HG02943 (cell line): ENCODE measurements at regions not wholly inside any gene's neighbourhood (a gene's known extent, or its start where the extent isn't known, plus 50 kb on each side); places are given as distances from the start of the nearest gene placed in this dataset.
A peak's percentile ranks its signal among the peaks of the same experiment; 100 is the strongest.

Experiments used
- ATAC-seq: cut with Tn5 transposase; IDR thresholded peaks from one replicate; pipeline ENCODE4 v1.9.1; 2021; ENCODE audit warnings: mild to moderate bottlenecking, low read depth, moderate library complexity; ENCODE audit not compliant: unreplicated experiment

DNA sequence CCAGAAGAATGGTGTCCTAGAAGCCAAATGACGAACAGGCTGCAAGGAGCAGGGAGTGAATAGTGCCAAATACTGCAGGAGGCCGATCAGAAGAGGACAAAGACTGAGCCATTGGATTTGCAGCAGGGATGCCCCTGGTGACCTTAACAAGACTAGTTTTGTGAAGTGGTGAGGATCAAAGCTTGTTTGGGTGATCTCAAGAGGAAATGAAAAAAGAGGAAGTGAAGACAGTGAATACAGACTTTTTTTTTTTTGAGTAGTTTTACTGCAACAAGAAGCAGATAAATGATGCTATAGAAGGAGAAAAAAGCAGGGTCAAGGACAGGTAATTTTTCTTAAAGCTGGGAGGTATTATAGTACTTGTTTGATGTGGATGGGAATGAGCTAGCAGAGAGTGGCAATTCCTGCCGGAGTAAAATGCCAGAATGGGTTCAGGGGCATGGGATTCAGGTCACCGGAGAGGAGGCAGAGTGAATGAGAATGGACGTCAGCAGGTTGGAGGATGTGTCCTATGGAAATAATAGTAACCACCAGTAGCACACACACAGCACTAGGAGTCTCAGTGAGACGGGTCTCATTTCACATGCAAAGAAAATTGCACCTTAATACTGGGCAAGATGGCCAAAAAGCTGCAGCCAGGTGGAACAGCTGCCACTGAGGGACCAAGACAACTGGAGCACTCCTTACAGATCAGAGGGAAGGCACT lies 345.8 kb upstream of the CCDC196 start:
- ATAC-seq, result peak; percentile 67

DNA sequence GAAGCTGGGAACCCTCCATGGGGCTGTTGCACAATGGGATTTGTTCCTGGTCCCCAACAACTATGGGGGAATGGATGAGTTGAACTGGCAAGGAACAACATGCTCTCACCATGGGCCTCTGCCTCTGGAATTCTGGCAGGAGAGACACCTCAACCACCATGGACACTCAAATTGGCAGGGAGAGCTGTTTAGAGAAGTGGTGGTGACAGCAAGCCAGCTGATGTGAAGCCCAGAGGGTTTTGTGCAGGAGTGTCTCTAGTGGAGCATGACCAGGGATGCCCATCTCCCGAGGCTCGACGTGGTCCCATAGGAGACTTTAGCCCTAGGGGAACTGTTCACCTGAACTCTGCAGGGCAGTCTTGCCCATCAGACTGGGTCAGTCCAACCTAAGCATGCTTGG lies 345.2 kb upstream of the CCDC196 start:
- no peak for ATAC-seq

DNA sequence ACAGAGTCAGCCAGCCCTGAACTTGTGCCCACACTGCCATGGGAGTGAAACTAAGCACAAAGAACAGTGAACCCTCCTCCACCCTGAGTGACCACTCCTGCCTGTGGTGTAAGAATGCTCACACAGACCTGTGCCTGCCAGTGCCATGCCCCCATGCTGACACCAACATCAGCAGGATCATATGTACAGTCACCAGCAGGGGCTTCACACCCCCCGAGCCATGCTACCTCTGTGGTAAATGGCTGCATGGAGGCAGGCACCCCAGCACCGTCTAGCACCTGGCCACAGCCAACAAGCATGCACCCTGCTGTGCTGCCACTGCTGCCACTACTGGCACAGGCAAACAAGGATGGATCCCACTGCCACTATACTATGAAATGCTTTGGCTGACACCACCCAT lies 344.4 kb upstream of the CCDC196 start:
- ATAC-seq, result no peak

DNA sequence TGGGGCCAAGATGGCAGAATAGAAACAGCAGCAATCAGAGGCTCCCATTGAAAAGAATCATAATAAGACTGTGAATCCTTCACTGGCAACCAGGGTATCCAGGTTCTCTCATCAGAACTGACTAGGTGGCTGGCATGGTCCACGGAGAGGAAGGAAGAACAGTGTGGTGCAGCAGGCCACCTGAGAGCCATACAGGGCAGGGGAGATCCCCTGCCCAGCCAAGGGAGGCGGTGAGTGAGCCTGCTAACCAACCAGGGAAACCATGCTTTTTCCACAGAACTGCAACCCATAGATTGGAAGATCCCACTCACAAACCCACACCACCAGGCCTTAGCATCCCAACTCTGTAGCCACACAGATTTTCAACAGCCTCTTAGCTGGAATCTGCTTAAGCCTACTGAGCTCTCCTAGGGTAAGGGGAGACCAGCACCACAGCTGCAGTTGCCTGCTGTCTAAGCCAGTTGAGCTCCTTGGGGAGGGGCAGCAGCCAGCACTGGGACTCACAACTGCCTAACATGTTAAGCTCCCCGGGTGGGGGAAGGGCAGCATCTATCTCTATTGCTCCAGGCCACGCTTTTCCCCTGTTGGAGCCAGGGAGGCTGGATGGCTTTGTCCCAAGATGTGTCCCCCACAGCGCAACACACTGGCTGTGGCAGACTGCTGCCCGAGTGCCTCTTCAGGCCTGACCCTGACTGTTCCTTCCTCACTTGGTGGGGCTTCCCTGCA lies 342.6 kb upstream of the CCDC196 start:
- no peak for ATAC-seq

DNA sequence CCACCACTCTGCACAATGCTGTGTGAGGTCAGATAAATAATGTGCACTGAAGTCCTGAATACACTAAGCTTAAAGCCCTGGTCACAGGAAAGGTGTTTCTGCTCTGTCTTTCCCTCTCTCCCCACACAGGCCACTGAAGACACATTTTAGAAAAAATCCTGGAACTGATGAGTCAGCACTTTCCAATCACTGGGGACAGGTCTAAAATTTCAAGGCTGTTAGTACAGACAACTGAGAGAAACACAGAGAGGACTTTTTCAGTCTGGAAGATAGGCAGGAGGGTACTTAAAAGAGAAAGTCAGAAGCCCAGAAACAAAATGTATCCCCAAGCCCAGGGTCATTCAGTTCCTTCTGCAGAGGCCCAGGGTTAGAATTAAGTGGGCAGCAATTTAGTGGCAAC lies 333.9 kb upstream of the CCDC196 start:
- ATAC-seq, result no peak

DNA sequence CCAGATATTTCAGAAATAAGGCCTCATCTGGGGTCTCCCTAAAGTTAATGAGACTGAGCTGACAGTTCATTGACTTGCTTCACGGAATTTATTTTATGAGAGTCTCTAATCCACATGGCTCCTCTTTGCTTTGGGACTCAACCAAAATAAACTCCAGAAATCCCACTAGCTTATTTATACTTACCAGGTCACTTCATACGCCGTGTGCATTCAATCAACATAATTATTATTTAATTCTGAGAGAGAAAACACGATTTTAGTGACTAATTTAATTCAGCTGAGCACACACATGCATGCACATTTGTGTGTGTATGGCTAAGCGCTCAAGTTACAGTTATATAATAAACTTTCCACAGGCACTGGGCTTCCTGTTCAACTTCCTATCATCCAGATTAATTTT lies 333.4 kb upstream of the CCDC196 start:
- no peak for ATAC-seq

DNA sequence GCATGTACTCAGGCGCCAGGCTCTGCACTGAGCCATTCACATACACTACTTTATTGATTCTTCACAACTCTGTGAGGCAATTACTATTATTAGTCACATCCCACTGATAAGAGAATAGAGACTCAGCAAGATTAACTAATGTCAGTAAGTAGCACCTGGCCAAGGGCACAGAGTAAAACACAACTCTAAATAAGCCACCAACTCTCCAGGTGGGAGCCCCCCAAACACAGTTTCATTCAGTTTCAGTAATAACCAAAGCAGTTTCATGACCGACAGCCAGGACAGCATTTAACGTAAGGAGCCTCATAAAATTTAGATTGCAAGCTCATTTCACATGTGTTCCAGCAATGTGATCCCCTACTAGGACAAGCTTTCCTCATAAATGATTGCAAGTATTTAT lies 323.1 kb upstream of the CCDC196 start:
- no peak for ATAC-seq

DNA sequence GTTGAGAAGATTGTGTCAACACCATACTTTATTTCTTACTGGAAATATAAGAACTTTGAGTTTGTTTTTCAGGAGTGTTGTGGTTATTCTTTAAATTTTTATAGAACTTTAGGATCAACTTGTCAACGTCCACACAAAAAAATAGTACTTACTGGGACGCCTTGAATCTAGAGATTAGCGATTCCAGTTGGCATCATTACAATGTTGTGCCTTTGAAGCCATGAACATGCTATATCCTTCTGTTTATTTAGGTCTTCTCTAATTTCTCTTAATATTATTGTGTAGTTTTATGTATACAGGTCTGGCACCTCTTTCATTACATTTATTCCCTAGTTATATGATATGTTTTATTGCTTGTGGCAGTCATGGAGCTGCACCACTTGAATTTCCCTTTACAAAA lies 320.8 kb upstream of the CCDC196 start:
- ATAC-seq, result no peak

DNA sequence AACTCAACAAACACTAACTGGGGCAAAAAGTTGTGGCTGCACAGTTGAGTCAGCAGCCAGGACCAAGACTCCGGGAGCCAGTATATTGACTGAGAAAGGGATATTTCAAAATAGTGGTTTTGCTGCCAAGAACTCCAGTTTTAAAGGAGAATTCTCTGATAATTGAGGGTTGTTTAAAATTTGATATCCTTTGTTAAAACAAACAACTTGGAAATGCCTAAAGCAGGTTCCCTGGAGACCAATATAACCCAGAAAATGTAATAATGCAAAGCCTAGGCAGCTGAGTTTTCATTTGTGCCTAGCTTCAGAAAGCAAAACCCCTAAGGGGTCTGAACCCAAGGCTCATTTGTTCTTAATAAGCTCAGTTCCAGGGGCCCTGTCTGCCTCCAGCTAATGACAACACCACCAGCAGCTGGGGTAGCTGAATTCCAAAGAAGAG lies 311.7 kb upstream of the CCDC196 start:
- no peak for ATAC-seq

DNA sequence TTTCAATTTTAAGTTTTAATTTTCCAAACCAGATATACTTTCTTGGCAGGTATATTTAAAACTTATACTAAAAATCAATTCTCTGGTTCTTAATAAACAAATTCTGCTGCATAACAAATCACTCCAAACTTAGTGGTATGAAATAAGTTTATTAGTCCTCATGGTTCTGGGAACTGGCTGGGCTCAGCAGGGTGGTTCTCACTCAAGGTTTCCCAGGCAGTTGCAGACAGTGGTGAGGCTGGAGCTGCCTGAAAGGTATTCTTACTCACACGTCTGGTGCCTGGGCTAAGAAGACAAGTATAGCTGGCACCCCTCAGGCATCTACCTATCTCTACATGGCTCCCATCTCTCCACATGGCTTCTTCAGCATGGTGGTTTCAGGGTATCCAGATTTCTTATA lies 308.2 kb upstream of the CCDC196 start:
- no peak for ATAC-seq

DNA sequence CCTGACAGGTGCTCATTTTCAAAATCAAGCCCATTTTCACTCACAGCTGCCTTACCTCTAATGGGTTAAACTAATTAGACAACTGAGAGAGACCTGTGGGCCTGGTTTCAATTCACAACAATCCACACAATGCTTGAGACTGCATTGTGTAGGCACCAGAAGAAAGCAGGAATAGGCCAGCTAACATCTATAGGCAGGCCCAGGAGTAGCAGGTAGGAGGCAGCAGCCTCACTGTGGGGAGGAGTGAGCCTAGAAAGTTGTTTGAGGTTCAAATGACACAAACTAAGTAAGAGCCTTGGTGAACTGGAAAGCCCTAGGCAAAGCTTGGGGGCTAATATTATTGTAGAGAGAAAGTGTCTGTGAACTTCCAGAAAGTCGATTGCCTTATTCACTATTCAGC lies 289.5 kb upstream of the CCDC196 start:
- no peak for ATAC-seq

DNA sequence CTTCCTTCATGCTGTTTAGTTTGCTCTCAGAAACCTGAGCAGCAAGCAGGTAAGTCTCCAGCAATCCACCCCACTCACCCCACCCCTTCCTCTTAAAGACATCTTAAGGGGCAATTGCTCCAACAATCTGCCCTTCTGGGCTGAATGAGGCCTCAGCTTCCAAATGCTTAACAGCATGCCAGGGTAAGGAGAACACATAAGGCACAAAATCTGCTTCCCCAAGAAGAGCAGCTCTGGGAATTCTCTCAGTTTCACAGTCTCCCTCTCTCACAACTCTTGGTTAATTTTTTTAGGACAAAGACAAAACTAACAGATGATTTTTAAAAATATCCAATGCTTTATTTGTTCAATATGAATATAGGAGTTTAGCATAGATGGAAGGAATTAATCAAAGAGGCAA lies 288.9 kb upstream of the CCDC196 start:
- no peak for ATAC-seq

DNA sequence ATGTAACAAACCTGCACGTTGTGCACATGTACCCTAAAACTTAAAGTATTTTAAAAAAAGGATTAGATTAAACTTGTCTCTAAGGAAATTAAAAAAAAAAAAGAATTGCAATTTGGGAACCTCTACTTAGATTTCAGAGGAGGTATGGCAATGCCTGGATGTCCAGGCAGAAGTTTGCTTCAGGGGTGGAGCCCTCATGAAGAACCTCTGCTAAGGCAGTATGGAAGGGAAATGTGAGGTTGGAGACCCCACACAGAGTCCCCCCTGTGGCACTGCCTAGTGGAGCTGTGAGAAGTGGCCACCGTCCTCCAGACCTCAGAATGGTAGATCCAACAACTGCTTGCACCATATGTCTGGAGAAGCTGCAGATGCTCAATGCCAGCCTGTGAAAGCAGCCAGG lies 279.6 kb upstream of the CCDC196 start:
- no peak for ATAC-seq

DNA sequence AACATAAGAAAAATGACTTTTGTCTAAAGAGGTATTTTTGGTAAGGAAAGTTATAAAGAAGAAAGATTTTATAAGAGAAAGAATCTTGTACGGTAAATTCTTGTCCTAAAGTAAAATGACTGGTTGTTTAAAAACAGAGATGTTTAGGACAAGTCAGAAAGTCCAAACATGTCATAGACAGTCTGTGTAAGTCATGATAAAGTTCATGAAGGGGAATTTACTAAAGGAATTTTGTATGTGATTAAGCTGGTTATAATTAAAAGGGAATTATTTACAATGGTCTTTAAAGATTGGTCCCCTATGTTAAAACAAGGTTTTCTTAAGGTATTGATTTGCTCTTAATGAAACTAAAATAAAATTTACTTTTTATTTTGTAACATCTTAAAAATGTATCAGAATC lies 269.4 kb upstream of the CCDC196 start:
- no peak for ATAC-seq

DNA sequence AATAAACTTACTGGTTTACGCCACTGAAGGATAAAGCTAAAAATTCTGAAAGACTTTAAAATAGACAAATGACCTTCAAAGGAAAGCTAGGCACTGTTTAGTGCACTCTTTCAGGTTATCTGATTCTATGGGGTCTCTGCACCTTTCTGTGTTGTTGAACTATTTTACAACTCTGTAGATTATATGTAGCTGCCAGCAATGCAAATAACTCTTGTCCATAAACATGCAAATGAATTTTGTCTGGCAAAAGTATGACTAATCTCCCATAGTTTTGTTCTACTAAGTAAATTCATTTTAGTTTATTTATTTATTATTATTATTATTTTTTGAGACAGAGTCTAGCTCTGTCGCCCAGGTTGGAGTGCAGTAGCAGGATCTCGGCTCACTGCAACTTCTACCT lies 266.3 kb upstream of the CCDC196 start:
- no peak for ATAC-seq

DNA sequence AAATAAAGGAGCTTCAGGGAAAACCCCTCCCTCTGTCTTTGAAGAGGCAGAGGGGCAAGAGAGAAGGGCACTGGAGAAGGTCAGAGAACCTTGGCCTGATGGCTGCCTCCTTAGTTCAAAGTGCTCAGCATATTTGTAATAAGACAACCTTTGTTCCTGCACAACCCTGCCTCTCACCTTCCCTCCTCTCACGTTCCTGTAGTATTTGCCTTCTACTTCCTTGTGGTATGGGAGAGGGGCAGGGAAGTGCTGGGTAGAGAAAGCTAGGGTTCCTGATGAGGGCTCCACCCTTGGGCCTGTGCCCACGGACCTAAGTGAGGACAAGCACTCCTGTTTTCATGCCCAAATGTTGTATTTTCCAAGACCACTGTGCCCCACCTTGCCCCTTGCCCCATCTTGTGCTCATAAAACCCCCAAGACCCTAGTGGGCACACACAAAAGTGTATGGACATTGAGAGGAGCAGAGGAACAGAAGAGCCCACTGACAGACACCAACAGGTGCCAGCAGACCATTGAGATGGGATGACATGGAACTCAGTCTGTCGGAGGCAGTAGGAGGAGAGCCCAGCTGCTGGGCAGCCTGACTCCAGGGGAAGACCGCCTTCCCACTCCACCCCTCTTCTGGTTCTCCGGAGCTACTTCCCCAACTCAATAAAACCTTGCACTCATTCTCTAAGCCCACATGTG lies 261.5 kb upstream of the CCDC196 start:
- no peak for ATAC-seq

DNA sequence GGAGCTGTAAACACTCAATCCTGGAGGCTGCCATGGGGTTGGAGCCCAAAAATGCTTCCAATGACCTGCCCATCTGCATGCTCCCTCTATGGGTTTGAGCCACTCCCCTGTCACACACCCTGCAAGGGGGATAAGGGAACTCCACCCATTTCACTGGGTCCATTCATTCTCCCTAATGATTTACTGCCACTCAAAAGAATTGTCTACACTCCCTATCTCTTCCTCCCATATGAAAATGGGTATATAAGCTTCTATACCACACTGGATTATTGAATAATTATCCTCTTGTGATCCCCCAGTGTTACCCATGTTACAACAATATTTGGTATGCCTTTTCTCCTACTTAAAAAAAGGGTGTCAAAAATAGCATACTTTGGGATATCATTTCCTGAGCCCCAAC lies 260.8 kb upstream of the CCDC196 start:
- ATAC-seq, result no peak

DNA sequence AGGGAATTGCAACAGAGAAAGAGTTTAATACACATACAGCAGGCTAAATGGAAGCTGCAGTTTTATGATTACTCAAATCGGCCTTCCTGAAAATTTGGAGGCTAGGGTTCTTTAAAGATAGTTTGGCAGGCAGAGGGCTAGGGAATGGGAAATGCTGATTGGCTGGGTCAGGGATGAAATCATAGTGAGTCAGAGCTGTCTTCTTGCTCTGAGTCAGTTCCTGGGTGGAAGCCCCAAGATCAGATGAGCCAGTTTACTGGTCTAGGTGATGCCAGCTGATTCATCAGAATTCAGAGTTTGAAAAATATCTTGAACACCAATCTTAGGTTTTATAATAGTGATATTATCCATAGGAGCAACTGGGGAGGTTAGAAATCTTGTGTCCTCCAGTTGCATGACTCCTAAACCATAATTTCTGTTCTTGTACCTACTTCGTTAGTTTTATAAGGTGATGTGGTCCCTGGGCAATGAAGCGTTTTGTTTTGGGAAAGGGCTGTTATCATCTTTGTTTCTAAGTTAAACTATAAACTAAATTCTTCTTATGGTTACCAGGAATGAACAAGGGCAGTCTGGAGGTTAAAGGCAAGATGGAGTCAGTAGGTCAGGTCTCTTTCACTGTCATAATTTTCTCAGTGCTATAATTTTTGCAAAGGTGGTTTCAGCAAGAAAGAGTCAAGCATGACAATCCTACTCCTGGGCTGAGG lies 257.8 kb upstream of the CCDC196 start:
- ATAC-seq, result no peak

DNA sequence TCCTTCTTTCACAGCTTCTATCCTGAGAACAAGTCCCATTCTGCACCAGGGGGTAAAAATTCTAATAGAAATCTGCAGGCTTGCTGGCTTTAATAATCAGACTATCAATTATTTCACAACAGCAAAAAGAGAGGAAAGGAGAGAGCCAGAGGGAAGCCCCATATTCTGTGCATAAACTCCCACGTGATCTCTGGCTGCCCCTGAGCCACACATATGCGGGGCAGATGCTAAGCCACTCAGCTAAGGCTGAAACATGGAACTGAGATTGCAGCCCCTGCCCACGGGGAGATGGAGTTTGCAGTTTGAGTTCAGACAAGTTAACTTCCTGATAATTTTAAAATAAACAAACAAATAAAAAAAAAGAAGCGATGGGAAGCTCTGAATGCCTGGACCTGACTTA lies 254.4 kb upstream of the CCDC196 start:
- no peak for ATAC-seq

DNA sequence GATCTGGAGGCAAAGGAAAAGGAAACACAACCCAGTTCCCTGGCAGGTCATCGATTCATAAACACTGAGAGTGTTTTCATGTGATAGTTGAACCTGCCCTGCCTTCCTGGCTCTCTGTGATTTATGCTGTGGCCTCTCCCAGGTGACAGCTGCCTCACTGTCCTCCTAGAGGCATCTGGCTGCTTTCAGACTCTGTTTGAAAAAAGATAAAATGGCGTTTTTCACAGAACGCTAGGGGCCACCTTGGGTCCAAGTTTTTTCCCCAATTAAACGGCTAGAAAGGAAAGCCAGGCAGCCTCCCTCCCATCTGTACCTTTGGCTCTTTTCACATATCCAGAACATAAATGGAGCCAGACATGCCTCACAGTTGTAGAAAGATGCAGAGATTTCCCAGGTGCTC lies 252.6 kb upstream of the CCDC196 start:
- ATAC-seq, result no peak

DNA sequence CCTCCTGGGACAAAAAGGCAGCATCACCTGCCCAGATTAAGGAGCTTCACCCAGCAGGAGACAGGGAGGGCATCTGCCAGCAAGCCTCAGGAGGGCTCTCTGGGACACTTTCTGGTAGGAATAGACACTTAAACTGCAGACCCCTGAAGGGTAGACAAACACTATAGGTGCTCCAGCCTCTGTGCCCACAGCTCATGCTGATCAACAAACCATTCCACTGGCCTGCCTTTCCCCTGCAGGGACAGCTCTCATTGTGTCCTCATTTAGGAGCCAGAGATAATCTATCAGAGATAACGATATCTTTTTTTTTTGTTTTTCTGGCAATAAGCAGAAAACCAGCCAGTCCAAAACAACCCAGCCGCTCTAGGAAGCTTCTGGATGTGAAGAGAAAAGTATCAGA lies 251.8 kb upstream of the CCDC196 start:
- ATAC-seq, result no peak
